ENCODE measurements at regions not wholly inside any gene's neighbourhood (a gene's known extent, or its start where the extent isn't known, plus 50 kb on each side); places are given as distances from the start of the nearest gene placed in this dataset.
"Not testable (repeated sequence)": the region's sequence is repeated elsewhere in the genome, so short reads cannot be mapped to it uniquely, and the experiment has no call there.

GRCh38 chr6:159397753-159398152 is 228.6 kb downstream of the FNDC1 start:
- no peak overlapping the region for H3K4me3 ChIP-seq (ENCODE audit: low read depth, low read length)
- no peak for DNase-seq (ENCODE audit: low read depth)
- TF ChIP-seq, protein P1, sequence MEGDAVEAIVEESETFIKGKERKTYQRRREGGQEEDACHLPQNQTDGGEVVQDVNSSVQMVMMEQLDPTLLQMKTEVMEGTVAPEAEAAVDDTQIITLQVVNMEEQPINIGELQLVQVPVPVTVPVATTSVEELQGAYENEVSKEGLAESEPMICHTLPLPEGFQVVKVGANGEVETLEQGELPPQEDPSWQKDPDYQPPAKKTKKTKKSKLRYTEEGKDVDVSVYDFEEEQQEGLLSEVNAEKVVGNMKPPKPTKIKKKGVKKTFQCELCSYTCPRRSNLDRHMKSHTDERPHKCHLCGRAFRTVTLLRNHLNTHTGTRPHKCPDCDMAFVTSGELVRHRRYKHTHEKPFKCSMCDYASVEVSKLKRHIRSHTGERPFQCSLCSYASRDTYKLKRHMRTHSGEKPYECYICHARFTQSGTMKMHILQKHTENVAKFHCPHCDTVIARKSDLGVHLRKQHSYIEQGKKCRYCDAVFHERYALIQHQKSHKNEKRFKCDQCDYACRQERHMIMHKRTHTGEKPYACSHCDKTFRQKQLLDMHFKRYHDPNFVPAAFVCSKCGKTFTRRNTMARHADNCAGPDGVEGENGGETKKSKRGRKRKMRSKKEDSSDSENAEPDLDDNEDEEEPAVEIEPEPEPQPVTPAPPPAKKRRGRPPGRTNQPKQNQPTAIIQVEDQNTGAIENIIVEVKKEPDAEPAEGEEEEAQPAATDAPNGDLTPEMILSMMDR (IDR thresholded peaks at IDR 0.05; ENCODE audit: low read depth, low read length, missing control alignments) = no peak
- in situ Hi-C loops (cut with HindIII; ENCODE audit: low sequenced_read_pairs) = no loop called here

DNA sequence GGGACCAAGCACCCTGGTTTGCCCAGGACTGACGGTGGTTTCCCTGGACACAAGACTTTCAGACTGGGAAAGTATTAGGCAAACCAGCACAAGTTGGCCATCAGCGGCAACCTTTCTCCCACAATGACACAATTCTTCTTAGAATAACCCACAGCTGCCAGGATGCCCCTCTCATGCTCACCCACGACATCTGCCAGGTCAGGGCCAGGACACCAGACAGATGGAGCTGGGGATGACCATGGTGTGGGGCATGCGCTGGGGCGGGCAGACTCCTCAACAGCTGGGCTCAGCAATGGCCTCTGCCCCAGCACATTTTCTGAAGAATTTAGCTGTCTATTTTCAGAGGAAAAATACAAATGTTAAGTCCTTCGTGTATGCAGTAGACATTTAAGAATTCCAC is 226.4 kb downstream of the FNDC1 start:
- in situ Hi-C loops (cut with HindIII; ENCODE audit: low sequenced_read_pairs) = no loop called here

DNA sequence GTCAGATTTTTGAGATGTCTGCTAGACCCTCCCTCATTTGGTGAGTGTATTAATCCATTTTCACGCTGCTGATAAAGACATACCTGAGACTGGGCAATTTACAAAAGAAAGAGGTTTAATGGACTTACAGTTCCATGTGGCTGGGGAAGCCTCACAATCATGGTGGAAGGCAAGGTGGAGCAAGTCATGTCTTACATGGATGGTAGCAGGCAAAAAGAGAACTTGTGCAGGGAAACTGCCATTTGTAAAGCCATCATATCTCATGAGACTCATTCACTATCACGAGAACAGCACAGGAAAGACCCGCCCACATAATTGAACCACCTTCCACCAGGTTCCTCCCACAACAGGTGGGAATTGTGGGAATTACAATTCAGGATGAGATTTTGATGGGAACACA is 223.5 kb downstream of the FNDC1 start:
- not testable (repeated sequence) for DNase-seq (ENCODE audit: low read depth); H3K4me3 ChIP-seq (ENCODE audit: low read depth, low read length)
- in situ Hi-C loops (cut with HindIII; ENCODE audit: low sequenced_read_pairs) = loop anchor here (5.0 kb wide), 1 partner anchor 95 kb away; no protein-coding TSS in a partner anchor

More for the DNA sequence above, 226.4 kb downstream of the FNDC1 start:
- no peak for DNase-seq (ENCODE audit: low read depth)
- TF ChIP-seq, protein P1 (IDR thresholded peaks at IDR 0.05; ENCODE audit: low read depth, low read length, missing control alignments) = no peak
- H3K4me3 ChIP-seq (ENCODE audit: low read depth, low read length) = no peak overlapping the region

- TF ChIP-seq, protein P1 (IDR thresholded peaks at IDR 0.05; ENCODE audit: low read depth, low read length, missing control alignments) = no peak
- no peak overlapping the region for H3K4me3 ChIP-seq (ENCODE audit: low read depth, low read length)
- peak; percentile 24 for DNase-seq (ENCODE audit: low read depth)
- in situ Hi-C loops (cut with HindIII; ENCODE audit: low sequenced_read_pairs) = loop anchor here (5.0 kb wide), 1 partner anchor 93 kb away; no protein-coding TSS in a partner anchor
These were observed 221.2 kb downstream of the FNDC1 start for GRCh38 chr6:159390381-159390780.

DNA sequence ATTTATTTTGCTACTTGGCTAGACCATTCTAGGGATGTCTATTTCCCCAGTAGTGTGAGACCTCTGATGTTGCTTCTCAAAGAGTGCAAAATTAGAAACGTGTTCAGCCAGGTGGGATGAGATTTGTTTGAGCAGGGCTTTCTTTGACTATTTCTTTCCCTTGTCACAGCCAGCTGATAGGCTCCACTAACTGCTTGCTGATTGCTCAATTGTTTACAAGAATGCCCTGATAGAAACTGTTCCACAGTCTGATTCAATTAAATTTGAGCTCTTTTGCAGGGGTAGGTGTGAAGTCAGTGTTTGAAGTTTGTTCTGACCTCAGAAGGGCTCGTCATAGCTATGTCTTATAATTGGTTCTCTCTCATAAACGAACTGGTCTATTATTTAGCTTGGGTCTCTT is 220.5 kb downstream of the FNDC1 start:
- in situ Hi-C loops (cut with HindIII; ENCODE audit: low sequenced_read_pairs) = loop anchor here (5.0 kb wide), 1 partner anchor 92 kb away; no protein-coding TSS in a partner anchor
- TF ChIP-seq, protein P1 (IDR thresholded peaks at IDR 0.05; ENCODE audit: low read depth, low read length, missing control alignments) = no peak
- H3K4me3 ChIP-seq (ENCODE audit: low read depth, low read length) = no peak overlapping the region
- DNase-seq (ENCODE audit: low read depth) = no peak

GRCh38 chr6:159380114-159380513 is 210.9 kb downstream of the FNDC1 start:
- H3K4me3 ChIP-seq (ENCODE audit: low read depth, low read length) = no peak overlapping the region
- in situ Hi-C loops (cut with HindIII; ENCODE audit: low sequenced_read_pairs) = no loop called here
- TF ChIP-seq, protein P1 (IDR thresholded peaks at IDR 0.05; ENCODE audit: low read depth, low read length, missing control alignments) = no peak
- DNase-seq (ENCODE audit: low read depth) = no peak

DNA sequence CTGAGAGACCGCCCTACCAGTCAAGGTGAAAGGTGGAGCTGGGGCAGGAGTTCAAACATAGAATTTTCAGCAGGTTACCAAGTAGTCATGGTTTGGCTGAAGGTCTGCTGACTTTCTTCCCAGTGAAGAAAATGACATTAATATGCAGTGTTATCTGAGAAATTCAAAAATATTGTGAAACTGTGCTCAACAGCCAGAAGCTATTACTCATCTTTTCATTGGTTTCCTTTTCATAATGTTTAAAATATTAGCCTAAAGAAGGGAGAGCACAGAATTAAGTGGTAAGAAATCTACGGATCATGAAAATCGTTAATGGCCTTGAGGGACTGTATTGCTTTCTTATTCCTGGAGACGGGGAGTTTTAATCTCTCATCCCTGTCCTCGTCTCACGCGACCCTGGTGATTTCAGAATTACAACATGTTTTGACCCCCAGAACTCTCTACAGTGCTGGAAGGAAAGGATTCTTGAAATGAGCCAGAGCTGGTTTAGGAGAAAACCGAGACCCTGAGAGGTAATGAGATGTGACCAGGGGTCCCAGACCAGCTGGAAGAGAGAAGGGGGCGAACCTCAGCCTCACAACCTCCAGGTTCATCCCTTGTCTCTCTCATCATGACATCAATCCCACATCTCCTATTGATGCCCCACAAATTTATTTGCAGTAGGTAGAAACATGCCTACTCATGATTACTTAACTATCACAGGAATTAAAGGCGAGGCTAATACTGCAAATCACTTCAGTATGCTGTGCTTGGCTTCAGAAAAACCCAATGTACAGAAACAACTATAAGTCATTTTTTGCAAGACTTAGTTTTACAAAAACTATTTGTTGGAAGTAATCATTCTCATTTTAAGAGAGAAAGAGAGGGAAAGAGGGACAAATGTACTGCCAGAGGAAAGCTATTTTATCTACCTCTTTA is 209.5 kb downstream of the FNDC1 start:
- no peak overlapping the region for H3K4me3 ChIP-seq (ENCODE audit: low read depth, low read length)
- DNase-seq (ENCODE audit: low read depth) = no peak
- in situ Hi-C loops (cut with HindIII; ENCODE audit: low sequenced_read_pairs) = no loop called here
- TF ChIP-seq, protein P1 (IDR thresholded peaks at IDR 0.05; ENCODE audit: low read depth, low read length, missing control alignments) = no peak

Measured in astrocyte of the cerebellum (primary cell).